Right lobe of liver (tissue), 4 donors: ENCODE measurements at regions not wholly inside any gene's neighbourhood (a gene's known extent, or its start where the extent isn't known, plus 50 kb on each side); places are given as distances from the start of the nearest gene placed in this dataset.

ENCODE experiments used
- POLR2A ChIP-seq: fragments of 450-650 bp; IDR thresholded peaks from one replicate; pipeline ENCODE4 v1.6.1; 2017; ENCODE audit warnings: antibody characterized with exemption, mild to moderate bottlenecking
- TF ChIP-seq, protein P1 (sequence below), 4 donors: fragments of 200-600 bp in 3 of 4; fragments of 450-650 bp in 1 of 4; IDR thresholded peaks; one replicate each; pipeline versions ENCODE4 v1.5.1 to v1.8.0; 2016 to 2022; ENCODE audit warnings: antibody characterized with exemption in 4 of 4, mild to moderate bottlenecking in 2 of 4
- donor health status: DM: no; HTN: no; CAD: no.
- donor health status: DM: no; HTN: no; CAD: no.
- donor health status: DM: no; HTN: yes; CAD: no.

DNA sequence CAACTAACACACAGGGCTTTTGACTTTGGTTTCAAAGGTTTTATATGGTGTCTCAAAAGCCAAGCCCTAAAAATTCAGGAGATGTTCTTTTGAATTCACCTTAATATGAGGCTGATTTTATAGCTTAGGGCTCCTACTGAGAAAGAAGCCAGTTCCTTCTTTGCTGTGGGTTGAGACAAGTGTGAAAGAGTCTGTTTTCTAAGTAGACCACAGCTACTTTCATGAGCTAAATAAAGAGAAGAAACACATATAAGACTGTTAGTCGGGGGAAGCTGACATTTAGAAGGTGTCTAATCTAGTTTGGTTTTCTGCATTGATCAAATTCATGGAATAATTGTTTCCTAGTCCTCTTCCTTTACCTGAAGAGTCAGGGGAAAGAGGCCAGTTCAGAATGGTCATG is 332.1 kb upstream of the CELF2 start:
- TF ChIP-seq, protein P1, sequence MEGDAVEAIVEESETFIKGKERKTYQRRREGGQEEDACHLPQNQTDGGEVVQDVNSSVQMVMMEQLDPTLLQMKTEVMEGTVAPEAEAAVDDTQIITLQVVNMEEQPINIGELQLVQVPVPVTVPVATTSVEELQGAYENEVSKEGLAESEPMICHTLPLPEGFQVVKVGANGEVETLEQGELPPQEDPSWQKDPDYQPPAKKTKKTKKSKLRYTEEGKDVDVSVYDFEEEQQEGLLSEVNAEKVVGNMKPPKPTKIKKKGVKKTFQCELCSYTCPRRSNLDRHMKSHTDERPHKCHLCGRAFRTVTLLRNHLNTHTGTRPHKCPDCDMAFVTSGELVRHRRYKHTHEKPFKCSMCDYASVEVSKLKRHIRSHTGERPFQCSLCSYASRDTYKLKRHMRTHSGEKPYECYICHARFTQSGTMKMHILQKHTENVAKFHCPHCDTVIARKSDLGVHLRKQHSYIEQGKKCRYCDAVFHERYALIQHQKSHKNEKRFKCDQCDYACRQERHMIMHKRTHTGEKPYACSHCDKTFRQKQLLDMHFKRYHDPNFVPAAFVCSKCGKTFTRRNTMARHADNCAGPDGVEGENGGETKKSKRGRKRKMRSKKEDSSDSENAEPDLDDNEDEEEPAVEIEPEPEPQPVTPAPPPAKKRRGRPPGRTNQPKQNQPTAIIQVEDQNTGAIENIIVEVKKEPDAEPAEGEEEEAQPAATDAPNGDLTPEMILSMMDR (IDR thresholded peaks at IDR 0.05) = no peak
- no peak for TF ChIP-seq POLR2A
